ENCODE measurements at regions not wholly inside any gene's neighbourhood (a gene's known extent, or its start where the extent isn't known, plus 50 kb on each side); places are given as distances from the start of the nearest gene placed in this dataset.

- Histone ChIP-seq H2AFZ (ENCODE audit: control insufficient read depth, low read length) (peak overlapping the region; percentile 2), H3K27ac (ENCODE audit: control insufficient read depth, insufficient read depth, low read length) (no peak overlapping the region)
Observed at GRCh38 chrX:15988661-15989603, 134.3 kb upstream of the AP1S2 start.

GRCh38 chrX:15985937-15986336, 131.3 kb upstream of the AP1S2 start:
- no peaks in the 10 kb centered on the region for H4K20me1 ChIP-seq (ENCODE audit: control insufficient read depth, extremely low read depth, insufficient read depth, low read length)
- H3K9ac ChIP-seq (ENCODE audit: control insufficient read depth, extremely low read depth, insufficient read depth, low read length) = no peak overlapping the region
- H3K9me1 ChIP-seq (ENCODE audit: control insufficient read depth, extremely low read depth, insufficient read depth, low read length) = no peaks in the 10 kb centered on the region
- no peaks in the 10 kb centered on the region for H3K79me2 ChIP-seq (ENCODE audit: control insufficient read depth, insufficient read depth, low read length)
- no peak overlapping the region for H3K4me3 ChIP-seq (ENCODE audit: control insufficient read depth in 2 of 3, extremely low read depth in 1 of 3, insufficient read depth in 2 of 3, low read depth in 1 of 3, low read length in 3 of 3)
- H3K4me1 ChIP-seq (ENCODE audit: control insufficient read depth, extremely low read depth, insufficient read depth, low read length) = peaks cover 3% of the 10 kb centered on the region
- H2AFZ ChIP-seq (ENCODE audit: control insufficient read depth, low read length) = no peak overlapping the region
- FAIRE-seq (no peak), DNase-seq (ENCODE audit: low read depth, low spot score) (no peak)
- peaks cover 3% of the 10 kb centered on the region for H3K27me3 ChIP-seq (ENCODE audit: control insufficient read depth, extremely low read depth, insufficient read depth, low read length)
- no peak overlapping the region for H3K27ac ChIP-seq (ENCODE audit: control insufficient read depth, insufficient read depth, low read length)
- H3K9me3 ChIP-seq (ENCODE audit: control insufficient read depth, low read depth, low read length) = no peaks in the 10 kb centered on the region
- no peak overlapping the region for H3K4me2 ChIP-seq (ENCODE audit: control insufficient read depth, extremely low read depth, insufficient read depth, low read depth, low read length)
- TF ChIP-seq CTCF (optimal IDR thresholded peaks at IDR 0.05 in 1 of 3, IDR thresholded peaks at IDR 0.05 in 1 of 3, conservative IDR thresholded peaks at IDR 0.05 in 1 of 3; ENCODE audit: extremely low read depth in 1 of 3, insufficient read depth in 2 of 3, low read length in 3 of 3) (no peak), EZH2 (IDR thresholded peaks at IDR 0.05; ENCODE audit: low read length) (no peak)
- no peaks in the 10 kb centered on the region for H3K36me3 ChIP-seq (ENCODE audit: control insufficient read depth in 2 of 2, extremely low read depth in 1 of 2, insufficient read depth in 2 of 2, low read length in 2 of 2)
- dilution Hi-C loops (cut with MboI; ENCODE audit: extremely low pct_ligation_motif_present, low sequenced_read_pairs) = no loop called here

More at GRCh38 chrX:15988661-15989603, 134.3 kb upstream of the AP1S2 start:
- Histone ChIP-seq H3K36me3 (ENCODE audit: control insufficient read depth in 2 of 2, extremely low read depth in 1 of 2, insufficient read depth in 2 of 2, low read length in 2 of 2) (no peaks in the 10 kb centered on the region), H3K9ac (ENCODE audit: control insufficient read depth, extremely low read depth, insufficient read depth, low read length) (no peak overlapping the region), H3K9me3 (ENCODE audit: control insufficient read depth, low read depth, low read length) (no peaks in the 10 kb centered on the region), H3K4me2 (ENCODE audit: control insufficient read depth, extremely low read depth, insufficient read depth, low read depth, low read length) (no peak overlapping the region), H3K79me2 (ENCODE audit: control insufficient read depth, insufficient read depth, low read length) (no peaks in the 10 kb centered on the region), H4K20me1 (ENCODE audit: control insufficient read depth, extremely low read depth, insufficient read depth, low read length) (no peaks in the 10 kb centered on the region), H3K4me3 (ENCODE audit: control insufficient read depth in 2 of 3, extremely low read depth in 1 of 3, insufficient read depth in 2 of 3, low read depth in 1 of 3, low read length in 3 of 3) (no peak overlapping the region), H3K27me3 (ENCODE audit: control insufficient read depth, extremely low read depth, insufficient read depth, low read length) (no peaks in the 10 kb centered on the region), H3K4me1 (ENCODE audit: control insufficient read depth, extremely low read depth, insufficient read depth, low read length) (peaks cover 3% of the 10 kb centered on the region), H3K9me1 (ENCODE audit: control insufficient read depth, extremely low read depth, insufficient read depth, low read length) (no peaks in the 10 kb centered on the region)
- FAIRE-seq (peak; percentile 74), DNase-seq (ENCODE audit: low read depth, low spot score) (no peak)
- TF ChIP-seq EZH2 (IDR thresholded peaks at IDR 0.05; ENCODE audit: low read length) (no peak), CTCF (optimal IDR thresholded peaks at IDR 0.05 in 1 of 3, IDR thresholded peaks at IDR 0.05 in 1 of 3, conservative IDR thresholded peaks at IDR 0.05 in 1 of 3; ENCODE audit: extremely low read depth in 1 of 3, insufficient read depth in 2 of 3, low read length in 3 of 3) (no peak)
- dilution Hi-C loops (cut with MboI; ENCODE audit: extremely low pct_ligation_motif_present, low sequenced_read_pairs) = no loop called here

Data from keratinocyte (primary cell).